ENCODE measurements at regions not wholly inside any gene's neighbourhood (a gene's known extent, or its start where the extent isn't known, plus 50 kb on each side); places are given as distances from the start of the nearest gene placed in this dataset.

GRCh38 chr5:111676926-111677415, 80.0 kb downstream of the NREP start:
- TF ChIP-seq EP300 (IDR thresholded peaks at IDR 0.05), result no peak
- TF ChIP-seq, protein P1, sequence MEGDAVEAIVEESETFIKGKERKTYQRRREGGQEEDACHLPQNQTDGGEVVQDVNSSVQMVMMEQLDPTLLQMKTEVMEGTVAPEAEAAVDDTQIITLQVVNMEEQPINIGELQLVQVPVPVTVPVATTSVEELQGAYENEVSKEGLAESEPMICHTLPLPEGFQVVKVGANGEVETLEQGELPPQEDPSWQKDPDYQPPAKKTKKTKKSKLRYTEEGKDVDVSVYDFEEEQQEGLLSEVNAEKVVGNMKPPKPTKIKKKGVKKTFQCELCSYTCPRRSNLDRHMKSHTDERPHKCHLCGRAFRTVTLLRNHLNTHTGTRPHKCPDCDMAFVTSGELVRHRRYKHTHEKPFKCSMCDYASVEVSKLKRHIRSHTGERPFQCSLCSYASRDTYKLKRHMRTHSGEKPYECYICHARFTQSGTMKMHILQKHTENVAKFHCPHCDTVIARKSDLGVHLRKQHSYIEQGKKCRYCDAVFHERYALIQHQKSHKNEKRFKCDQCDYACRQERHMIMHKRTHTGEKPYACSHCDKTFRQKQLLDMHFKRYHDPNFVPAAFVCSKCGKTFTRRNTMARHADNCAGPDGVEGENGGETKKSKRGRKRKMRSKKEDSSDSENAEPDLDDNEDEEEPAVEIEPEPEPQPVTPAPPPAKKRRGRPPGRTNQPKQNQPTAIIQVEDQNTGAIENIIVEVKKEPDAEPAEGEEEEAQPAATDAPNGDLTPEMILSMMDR (IDR thresholded peaks at IDR 0.05), result no peak
- no peak for TF ChIP-seq POLR2A (IDR thresholded peaks at IDR 0.05)
- 66 to 73% (median 68%) methylated on average over 3 of the region's 3 CpGs for WGBS, 3 donors
- intact Hi-C loops (cut with DNase I), result no loop called here
- Histone ChIP-seq H3K27ac (no peak overlapping the region), H3K4me3 (no peak overlapping the region), H3K4me1 (ENCODE audit: insufficient read depth) (peaks cover 8% of the 10 kb centered on the region), H3K27me3 (no peaks in the 10 kb centered on the region), H3K9me3 (no peaks in the 10 kb centered on the region), H3K36me3 (no peaks in the 10 kb centered on the region)
- no peak for DNase-seq

- TF ChIP-seq EP300 (IDR thresholded peaks at IDR 0.05), result no peak
- TF ChIP-seq, protein P1 (IDR thresholded peaks at IDR 0.05), result no peak
- TF ChIP-seq POLR2A (IDR thresholded peaks at IDR 0.05), result no peak
- Histone ChIP-seq H3K36me3 (no peaks in the 10 kb centered on the region), H3K27me3 (no peaks in the 10 kb centered on the region), H3K4me3 (no peak overlapping the region), H3K9me3 (no peaks in the 10 kb centered on the region), H3K4me1 (ENCODE audit: insufficient read depth) (peaks cover 5% of the 10 kb centered on the region), H3K27ac (no peak overlapping the region)
- intact Hi-C loops (cut with DNase I), result no loop called here
- DNase-seq, result no peak
- WGBS, 3 donors, result 7 to 8% (median 8%) methylated on average over 1 of the region's 1 CpG
Observed at GRCh38 chr5:111676466-111676865, 80.5 kb downstream of the NREP start.

GRCh38 chr5:111675201-111675934, 81.6 kb downstream of the NREP start:
- no peaks in the 10 kb centered on the region for H3K4me1 ChIP-seq (ENCODE audit: insufficient read depth)
- no peaks in the 10 kb centered on the region for H3K27me3 ChIP-seq
- no peak overlapping the region for H3K27ac ChIP-seq
- DNase-seq, result no peak
- TF ChIP-seq, protein P1 (IDR thresholded peaks at IDR 0.05), result no peak
- TF ChIP-seq POLR2A (IDR thresholded peaks at IDR 0.05), result no peak
- no peak for TF ChIP-seq EP300 (IDR thresholded peaks at IDR 0.05)
- no peak overlapping the region for H3K4me3 ChIP-seq
- no peaks in the 10 kb centered on the region for H3K9me3 ChIP-seq
- 55 to 61% (median 57%) methylated on average over 2 of the region's 2 CpGs for WGBS, 3 donors
- no peaks in the 10 kb centered on the region for H3K36me3 ChIP-seq
- intact Hi-C loops (cut with DNase I), result no loop called here

- H3K27ac ChIP-seq, result no peak overlapping the region
- no peaks in the 10 kb centered on the region for H3K36me3 ChIP-seq
- no peaks in the 10 kb centered on the region for H3K9me3 ChIP-seq
- intact Hi-C loops (cut with DNase I), result no loop called here
- no peak overlapping the region for H3K4me3 ChIP-seq
- 84 to 90% (median 85%) methylated on average over 10 of the region's 10 CpGs for WGBS, 3 donors
- TF ChIP-seq, protein P1 (IDR thresholded peaks at IDR 0.05), result no peak
- TF ChIP-seq POLR2A (IDR thresholded peaks at IDR 0.05) (no peak), EP300 (IDR thresholded peaks at IDR 0.05) (no peak)
- DNase-seq, result no peak
- no peaks in the 10 kb centered on the region for H3K27me3 ChIP-seq
- H3K4me1 ChIP-seq (ENCODE audit: insufficient read depth), result no peaks in the 10 kb centered on the region
Observed at GRCh38 chr5:111673891-111674626, 82.9 kb downstream of the NREP start.
